Breast epithelium (tissue), 4 donors: ENCODE measurements at regions not wholly inside any gene's neighbourhood (a gene's known extent, or its start where the extent isn't known, plus 50 kb on each side); places are given as distances from the start of the nearest gene placed in this dataset.

Experiments
- DNase-seq, 2 donors: peaks; one replicate each; pipeline ENCODE4 v3.0.0-alpha.2; 2019; ENCODE audit warnings: low spot score in 2 of 2
- H3K27ac ChIP-seq, 2 donors: fragments of 200-600 bp; sonication (generic) in 1 of 2; one replicate each; pipeline ENCODE4 v1.5.1; 2016 to 2019; ENCODE audit warnings: mild to moderate bottlenecking in 1 of 2
- H3K27me3 ChIP-seq, 2 donors: fragments of 200-600 bp; sonication (generic) in 1 of 2; one replicate each; pipeline versions ENCODE4 v1.5.1 to v1.6.0; 2017 to 2019; ENCODE audit warnings: control low read depth in 1 of 2, mild to moderate bottlenecking in 1 of 2
- H3K36me3 ChIP-seq: fragments of 200-600 bp; one replicate; pipeline ENCODE4 v1.5.1; 2019
- H3K4me1 ChIP-seq, 2 donors: fragments of 200-600 bp; sonication (generic); one replicate each; pipeline ENCODE4 v1.5.1; 2016 to 2019; ENCODE audit warnings: control low read depth in 1 of 2
- H3K4me3 ChIP-seq, 3 donors: fragments of 200-600 bp; sonication (generic); 1 replicate in 2 of 3; 2 replicates in 1 of 3; pipeline ENCODE4 v1.5.1; 2016 to 2019; ENCODE audit warnings: mild to moderate bottlenecking in 3 of 3, moderate library complexity in 2 of 3
- H3K9me3 ChIP-seq, 2 donors: fragments of 200-600 bp; sonication (generic) in 1 of 2; one replicate each; pipeline ENCODE4 v1.5.1; 2016 to 2019; ENCODE audit warnings: control low read depth in 1 of 2
- POLR2A ChIP-seq: fragments of 450-650 bp; IDR thresholded peaks from one replicate; pipeline ENCODE4 v1.6.1; 2016; ENCODE audit warnings: antibody characterized with exemption, mild to moderate bottlenecking, moderate library complexity
- POLR2AphosphoS5 ChIP-seq, 3 donors: sonication (generic); formaldehyde crosslinking; IDR thresholded peaks; one replicate each; pipeline ENCODE4 v1.6.1; 2017; ENCODE audit warnings: antibody characterized with exemption in 3 of 3
- intact Hi-C: fragments of 100-400 bp; cut with DNase I; formaldehyde crosslinking; loops from one replicate; pipeline ENCODE4 v1.15.1; 2023; ENCODE audit warnings: low total_unique reads
- TF ChIP-seq, protein P1 (sequence below), 3 donors: fragments of 450-650 bp; IDR thresholded peaks; one replicate each; pipeline ENCODE4 v1.5.1; 2016 to 2017; ENCODE audit warnings: antibody characterized with exemption in 3 of 3, mild to moderate bottlenecking in 3 of 3, moderate library complexity in 3 of 3

DNA sequence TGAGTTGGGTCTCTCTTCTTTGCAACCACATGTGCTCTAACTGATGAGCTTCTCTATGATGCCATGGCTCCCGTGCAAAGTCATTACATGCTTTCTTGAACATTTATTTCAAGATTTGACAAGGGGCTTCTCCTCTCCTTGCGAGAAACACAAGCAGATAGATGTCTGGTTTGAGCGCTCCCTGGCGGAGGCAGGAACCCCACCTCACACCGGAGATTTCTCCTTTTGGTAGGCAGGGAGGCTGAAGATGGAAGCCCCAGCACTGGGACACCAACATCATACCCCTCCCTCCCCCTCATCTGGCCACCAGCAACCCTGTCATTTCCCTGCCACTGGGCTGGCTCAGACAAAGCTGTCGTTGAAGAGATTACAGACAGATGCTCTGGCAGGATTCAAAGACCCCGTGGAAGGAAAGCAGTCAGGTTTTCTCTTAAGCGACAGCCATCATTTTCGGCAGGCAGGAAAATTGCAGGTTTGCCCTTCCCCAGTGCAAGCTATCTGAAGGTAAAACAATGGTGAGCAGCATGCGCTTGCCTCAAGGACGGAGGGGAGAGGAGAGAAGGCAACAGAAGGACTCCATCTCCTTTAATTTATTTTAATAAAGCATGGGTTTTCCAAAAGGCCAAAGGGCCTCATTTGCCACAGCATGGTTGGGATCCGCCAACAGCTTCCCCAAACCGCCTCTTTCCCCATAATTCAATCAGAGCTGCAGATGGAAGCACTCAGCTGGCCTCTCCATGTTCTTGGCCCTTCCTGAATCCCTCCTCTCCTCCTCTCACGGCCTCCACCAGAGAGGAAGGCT lies 344.1 kb upstream of the TSHZ3 start:
- no peak for DNase-seq
- Histone ChIP-seq H3K36me3 (no peaks in the 10 kb centered on the region), H3K27ac (no peak overlapping the region), H3K27me3 (no peaks in the 10 kb centered on the region), H3K4me3 (no peak overlapping the region), H3K4me1 (no peaks in the 10 kb centered on the region), H3K9me3 (peaks cover 0 to 11% of the 10 kb centered on the region in 2 donors)
- intact Hi-C loops = no loop called here
- TF ChIP-seq POLR2A (no peak), POLR2AphosphoS5 (IDR thresholded peaks at IDR 0.05) (no peak)
- TF ChIP-seq, protein P1, sequence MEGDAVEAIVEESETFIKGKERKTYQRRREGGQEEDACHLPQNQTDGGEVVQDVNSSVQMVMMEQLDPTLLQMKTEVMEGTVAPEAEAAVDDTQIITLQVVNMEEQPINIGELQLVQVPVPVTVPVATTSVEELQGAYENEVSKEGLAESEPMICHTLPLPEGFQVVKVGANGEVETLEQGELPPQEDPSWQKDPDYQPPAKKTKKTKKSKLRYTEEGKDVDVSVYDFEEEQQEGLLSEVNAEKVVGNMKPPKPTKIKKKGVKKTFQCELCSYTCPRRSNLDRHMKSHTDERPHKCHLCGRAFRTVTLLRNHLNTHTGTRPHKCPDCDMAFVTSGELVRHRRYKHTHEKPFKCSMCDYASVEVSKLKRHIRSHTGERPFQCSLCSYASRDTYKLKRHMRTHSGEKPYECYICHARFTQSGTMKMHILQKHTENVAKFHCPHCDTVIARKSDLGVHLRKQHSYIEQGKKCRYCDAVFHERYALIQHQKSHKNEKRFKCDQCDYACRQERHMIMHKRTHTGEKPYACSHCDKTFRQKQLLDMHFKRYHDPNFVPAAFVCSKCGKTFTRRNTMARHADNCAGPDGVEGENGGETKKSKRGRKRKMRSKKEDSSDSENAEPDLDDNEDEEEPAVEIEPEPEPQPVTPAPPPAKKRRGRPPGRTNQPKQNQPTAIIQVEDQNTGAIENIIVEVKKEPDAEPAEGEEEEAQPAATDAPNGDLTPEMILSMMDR (IDR thresholded peaks at IDR 0.05) = no peak

DNA sequence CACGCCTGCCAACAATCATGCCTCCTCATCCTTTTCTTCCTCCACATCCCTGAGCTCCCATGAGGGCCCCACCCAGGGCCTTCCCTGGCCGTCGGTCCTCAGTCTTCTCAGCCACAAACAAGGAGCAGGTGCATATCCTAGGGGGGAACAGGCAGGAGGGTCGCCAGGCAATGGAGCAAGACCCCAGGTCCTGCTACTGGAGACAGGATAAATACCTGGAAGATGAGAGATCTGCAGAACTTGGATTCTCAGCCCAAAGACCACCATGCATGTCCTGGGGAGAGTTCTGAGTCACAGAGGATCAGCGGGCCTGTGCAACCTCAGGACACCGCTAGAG lies 344.7 kb upstream of the TSHZ3 start:
- TF ChIP-seq, protein P1 (IDR thresholded peaks at IDR 0.05) = no peak
- no peak for TF ChIP-seq POLR2AphosphoS5 (IDR thresholded peaks at IDR 0.05)
- TF ChIP-seq POLR2A = no peak
- no peak for DNase-seq
- intact Hi-C loops = no loop called here
- Histone ChIP-seq H3K9me3 (peaks cover 0 to 9% of the 10 kb centered on the region in 2 donors), H3K4me1 (no peaks in the 10 kb centered on the region), H3K27ac (no peak overlapping the region), H3K4me3 (no peak overlapping the region), H3K27me3 (no peaks in the 10 kb centered on the region), H3K36me3 (no peaks in the 10 kb centered on the region)

DNA sequence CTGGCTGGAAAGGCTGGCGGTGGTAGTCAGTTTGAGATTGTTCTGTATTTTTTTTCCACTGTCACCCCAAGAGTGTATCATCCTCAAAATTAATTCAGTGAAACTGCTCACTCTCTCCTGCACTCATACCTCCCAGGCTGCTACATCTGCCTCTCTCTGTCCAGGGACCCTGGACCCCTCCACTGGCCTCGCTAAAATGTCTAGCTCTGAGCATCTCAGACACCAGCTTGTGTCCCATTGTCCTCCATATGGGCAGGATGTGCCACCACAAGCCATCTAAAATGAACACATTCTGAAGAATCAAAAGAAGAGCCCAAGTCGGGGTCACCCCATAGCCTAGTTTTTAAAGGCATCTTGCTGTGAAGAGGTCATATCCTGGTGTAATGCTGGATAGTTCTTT lies 345.5 kb upstream of the TSHZ3 start:
- Histone ChIP-seq H3K27me3 (no peaks in the 10 kb centered on the region), H3K9me3 (peaks cover 0 to under 1% of the 10 kb centered on the region in 2 donors), H3K4me1 (no peaks in the 10 kb centered on the region), H3K36me3 (no peaks in the 10 kb centered on the region), H3K4me3 (no peak overlapping the region), H3K27ac (no peak overlapping the region)
- intact Hi-C loops = no loop called here
- TF ChIP-seq POLR2A (no peak), POLR2AphosphoS5 (IDR thresholded peaks at IDR 0.05) (no peak)
- TF ChIP-seq, protein P1 (IDR thresholded peaks at IDR 0.05) = no peak
- DNase-seq = no peak

DNA sequence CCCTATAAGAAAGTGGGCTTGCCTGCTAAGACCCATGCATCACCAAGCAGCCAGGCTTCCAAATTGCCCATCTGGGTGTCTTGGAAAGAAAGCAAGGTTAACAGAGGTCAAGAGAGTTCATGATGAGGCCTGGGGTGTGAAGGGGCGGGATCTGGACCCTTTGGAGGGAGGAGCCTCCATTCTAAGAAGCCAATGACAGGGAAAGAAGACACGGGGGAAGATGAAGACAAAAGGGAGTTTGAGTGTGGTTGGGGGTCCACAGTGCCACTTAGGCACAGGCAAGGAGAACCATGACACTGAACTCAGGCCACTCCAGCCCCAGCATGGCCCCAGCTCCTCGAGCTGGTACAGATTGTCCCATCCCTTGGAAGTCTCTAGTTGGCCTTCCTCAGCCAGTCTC lies 350.2 kb upstream of the TSHZ3 start:
- Histone ChIP-seq H3K4me1 (no peaks in the 10 kb centered on the region), H3K27ac (no peak overlapping the region), H3K27me3 (no peaks in the 10 kb centered on the region), H3K36me3 (no peaks in the 10 kb centered on the region), H3K9me3 (peaks cover 0 to 5% of the 10 kb centered on the region in 2 donors), H3K4me3 (no peak overlapping the region)
- TF ChIP-seq POLR2AphosphoS5 (IDR thresholded peaks at IDR 0.05) (no peak), POLR2A (no peak)
- TF ChIP-seq, protein P1 (IDR thresholded peaks at IDR 0.05) = no peak
- intact Hi-C loops = no loop called here
- DNase-seq = no peak

DNA sequence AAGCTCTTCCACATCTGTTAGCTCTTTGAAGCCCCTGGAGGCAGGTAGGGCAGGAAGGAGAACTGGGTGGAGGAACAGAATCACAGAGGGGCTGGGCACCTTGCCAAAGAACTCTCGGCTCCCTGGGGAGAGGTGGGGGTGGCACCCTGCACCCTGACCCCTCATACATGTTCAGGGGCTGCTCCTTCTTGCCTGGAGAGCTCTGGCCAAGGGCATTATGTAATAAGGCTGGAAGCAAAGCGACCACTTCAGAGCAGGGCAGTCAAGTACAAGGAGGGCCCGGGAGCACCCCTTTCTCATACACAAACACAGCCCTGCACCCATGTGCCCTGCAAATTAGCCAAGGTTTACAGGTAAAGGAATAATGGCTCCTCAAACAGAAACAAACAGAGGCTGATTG lies 351.9 kb upstream of the TSHZ3 start:
- no peak for TF ChIP-seq POLR2AphosphoS5 (IDR thresholded peaks at IDR 0.05)
- TF ChIP-seq, protein P1 (IDR thresholded peaks at IDR 0.05) = no peak
- intact Hi-C loops = no loop called here
- no peak for DNase-seq
- Histone ChIP-seq H3K4me3 (no peak overlapping the region), H3K9me3 (peaks cover 0 to 5% of the 10 kb centered on the region in 2 donors), H3K36me3 (no peaks in the 10 kb centered on the region), H3K4me1 (no peaks in the 10 kb centered on the region), H3K27me3 (no peaks in the 10 kb centered on the region), H3K27ac (no peak overlapping the region)
